ENCODE measurements at regions not wholly inside any gene's neighbourhood (a gene's known extent, or its start where the extent isn't known, plus 50 kb on each side); places are given as distances from the start of the nearest gene placed in this dataset.
"Not testable (repeated sequence)": the region's sequence is repeated elsewhere in the genome, so short reads cannot be mapped to it uniquely, and the experiment has no call there.

DNA sequence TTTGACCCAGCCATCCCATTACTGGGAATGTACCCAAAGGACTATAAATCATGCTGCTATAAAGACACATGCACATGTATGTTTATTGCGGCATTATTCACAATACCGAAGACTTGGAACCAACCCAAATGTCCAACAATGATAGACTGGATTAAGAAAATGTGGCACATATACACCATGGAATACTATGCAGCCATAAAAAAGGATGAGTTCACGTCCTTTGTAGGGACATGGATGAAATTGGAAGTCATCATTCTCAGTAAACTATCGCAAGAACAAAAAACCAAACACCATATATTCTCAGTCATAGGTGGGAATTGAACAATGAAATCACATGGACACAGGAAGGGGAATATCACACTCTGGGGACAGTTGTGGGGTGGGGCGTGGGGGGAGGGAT lies 170.4 kb downstream of the PPP1R3A start:
- TF ChIP-seq, protein P1, sequence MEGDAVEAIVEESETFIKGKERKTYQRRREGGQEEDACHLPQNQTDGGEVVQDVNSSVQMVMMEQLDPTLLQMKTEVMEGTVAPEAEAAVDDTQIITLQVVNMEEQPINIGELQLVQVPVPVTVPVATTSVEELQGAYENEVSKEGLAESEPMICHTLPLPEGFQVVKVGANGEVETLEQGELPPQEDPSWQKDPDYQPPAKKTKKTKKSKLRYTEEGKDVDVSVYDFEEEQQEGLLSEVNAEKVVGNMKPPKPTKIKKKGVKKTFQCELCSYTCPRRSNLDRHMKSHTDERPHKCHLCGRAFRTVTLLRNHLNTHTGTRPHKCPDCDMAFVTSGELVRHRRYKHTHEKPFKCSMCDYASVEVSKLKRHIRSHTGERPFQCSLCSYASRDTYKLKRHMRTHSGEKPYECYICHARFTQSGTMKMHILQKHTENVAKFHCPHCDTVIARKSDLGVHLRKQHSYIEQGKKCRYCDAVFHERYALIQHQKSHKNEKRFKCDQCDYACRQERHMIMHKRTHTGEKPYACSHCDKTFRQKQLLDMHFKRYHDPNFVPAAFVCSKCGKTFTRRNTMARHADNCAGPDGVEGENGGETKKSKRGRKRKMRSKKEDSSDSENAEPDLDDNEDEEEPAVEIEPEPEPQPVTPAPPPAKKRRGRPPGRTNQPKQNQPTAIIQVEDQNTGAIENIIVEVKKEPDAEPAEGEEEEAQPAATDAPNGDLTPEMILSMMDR (IDR thresholded peaks at IDR 0.05; ENCODE audit: low read length): not testable (repeated sequence)
- TF ChIP-seq EZH2 (optimal IDR thresholded peaks at IDR 0.05; ENCODE audit: low read depth, low read length); EZH2phosphoT487 (IDR thresholded peaks at IDR 0.05; ENCODE audit: low read length): not testable (repeated sequence)
